ENCODE measurements at regions not wholly inside any gene's neighbourhood (a gene's known extent, or its start where the extent isn't known, plus 50 kb on each side); places are given as distances from the start of the nearest gene placed in this dataset.

DNA sequence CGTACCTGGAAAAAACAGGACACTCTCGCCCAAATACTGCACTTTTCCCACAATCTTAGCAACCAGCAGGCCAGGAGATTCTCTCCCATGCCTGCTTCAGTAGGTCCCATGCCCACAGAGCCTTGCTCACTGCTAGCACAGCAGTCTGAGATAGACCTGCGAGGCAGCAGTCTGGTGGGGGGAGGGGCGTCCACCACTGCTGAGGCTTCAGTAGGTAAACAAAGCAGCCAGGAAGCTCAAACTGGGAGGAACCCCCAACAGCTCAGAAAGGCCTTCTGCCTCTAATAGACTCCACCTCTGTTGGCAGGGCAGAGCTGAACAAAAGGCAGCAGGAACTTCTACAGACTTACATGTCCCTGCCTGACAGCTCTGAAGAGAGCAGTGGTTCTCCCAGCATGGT, 1202.8 kb upstream of the ACVR2A start:
- H3K4me3 ChIP-seq (ENCODE audit: low read depth, low read length): no peak overlapping the region
- no peak overlapping the region for H3K27ac ChIP-seq
- no peaks in the 10 kb centered on the region for H3K9me3 ChIP-seq (ENCODE audit: severe bottlenecking)
- TF ChIP-seq, protein P1, sequence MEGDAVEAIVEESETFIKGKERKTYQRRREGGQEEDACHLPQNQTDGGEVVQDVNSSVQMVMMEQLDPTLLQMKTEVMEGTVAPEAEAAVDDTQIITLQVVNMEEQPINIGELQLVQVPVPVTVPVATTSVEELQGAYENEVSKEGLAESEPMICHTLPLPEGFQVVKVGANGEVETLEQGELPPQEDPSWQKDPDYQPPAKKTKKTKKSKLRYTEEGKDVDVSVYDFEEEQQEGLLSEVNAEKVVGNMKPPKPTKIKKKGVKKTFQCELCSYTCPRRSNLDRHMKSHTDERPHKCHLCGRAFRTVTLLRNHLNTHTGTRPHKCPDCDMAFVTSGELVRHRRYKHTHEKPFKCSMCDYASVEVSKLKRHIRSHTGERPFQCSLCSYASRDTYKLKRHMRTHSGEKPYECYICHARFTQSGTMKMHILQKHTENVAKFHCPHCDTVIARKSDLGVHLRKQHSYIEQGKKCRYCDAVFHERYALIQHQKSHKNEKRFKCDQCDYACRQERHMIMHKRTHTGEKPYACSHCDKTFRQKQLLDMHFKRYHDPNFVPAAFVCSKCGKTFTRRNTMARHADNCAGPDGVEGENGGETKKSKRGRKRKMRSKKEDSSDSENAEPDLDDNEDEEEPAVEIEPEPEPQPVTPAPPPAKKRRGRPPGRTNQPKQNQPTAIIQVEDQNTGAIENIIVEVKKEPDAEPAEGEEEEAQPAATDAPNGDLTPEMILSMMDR (IDR thresholded peaks at IDR 0.05; ENCODE audit: low read depth, low read length): no peak
- DNase-seq: no peak
- H3K36me3 ChIP-seq: no peaks in the 10 kb centered on the region
- H3K27me3 ChIP-seq (ENCODE audit: insufficient read depth, low read depth, severe bottlenecking): no peaks in the 10 kb centered on the region

DNA sequence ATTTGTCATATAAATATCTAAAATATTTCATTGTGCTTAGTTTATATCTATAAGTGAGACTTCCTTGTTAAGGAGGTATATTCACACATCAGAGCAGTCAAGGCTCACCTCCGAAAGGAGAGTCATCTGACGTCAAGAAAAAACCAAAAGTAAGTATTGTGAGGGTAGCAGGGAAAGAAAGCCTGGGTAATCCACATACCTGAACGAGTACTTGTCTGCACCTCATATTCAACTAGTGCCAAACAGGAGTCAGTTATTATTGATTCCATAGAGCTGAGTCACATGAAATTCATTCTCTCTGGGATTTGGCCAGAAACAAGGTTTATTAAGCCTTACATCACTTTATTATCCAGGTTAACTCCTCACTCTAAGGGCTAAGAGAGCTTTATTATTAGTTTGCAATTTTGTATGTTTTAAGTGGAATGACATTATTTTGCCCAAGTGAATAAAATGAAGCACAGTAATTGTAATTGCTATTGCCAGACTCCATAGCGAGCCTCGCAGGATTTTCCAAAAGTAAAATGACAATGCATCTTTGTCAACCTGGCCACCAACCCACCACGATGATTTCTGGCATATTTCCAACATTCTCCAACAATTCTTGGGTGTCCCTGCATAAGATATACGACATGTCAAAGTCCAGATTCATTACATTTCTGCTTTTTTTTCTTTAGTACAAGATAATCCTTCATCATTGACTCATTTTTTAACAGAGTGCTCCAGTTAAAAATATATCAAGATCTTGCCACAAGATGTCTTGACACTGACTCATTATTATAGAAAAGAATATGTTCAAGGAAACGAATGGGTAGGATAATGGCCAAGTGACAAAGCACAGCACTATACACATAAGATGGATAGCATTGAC, 1210.4 kb upstream of the ACVR2A start:
- Histone ChIP-seq H3K27ac (no peak overlapping the region), H3K36me3 (no peaks in the 10 kb centered on the region), H3K27me3 (ENCODE audit: insufficient read depth, low read depth, severe bottlenecking) (no peaks in the 10 kb centered on the region), H3K4me3 (ENCODE audit: low read depth, low read length) (no peak overlapping the region), H3K9me3 (ENCODE audit: severe bottlenecking) (no peaks in the 10 kb centered on the region)
- TF ChIP-seq, protein P1 (IDR thresholded peaks at IDR 0.05; ENCODE audit: low read depth, low read length): no peak
- DNase-seq: no peak

DNA sequence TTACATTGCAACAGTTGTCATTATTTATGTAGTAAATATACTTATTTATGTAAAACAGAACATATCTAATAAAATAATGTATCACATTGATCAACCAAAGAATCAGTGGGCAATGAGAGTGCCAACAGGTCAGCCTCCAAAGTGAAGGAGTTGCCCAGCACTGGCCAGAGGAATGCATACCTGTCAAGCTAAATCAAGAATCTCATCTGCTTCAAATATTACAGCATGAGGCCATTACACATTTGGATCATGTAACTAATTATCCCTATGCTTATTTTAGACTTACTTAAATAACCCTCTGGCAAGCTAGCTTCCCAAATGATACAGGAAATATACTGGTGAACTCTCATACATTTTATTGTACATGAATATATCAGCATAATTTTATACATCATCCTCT, 1211.7 kb upstream of the ACVR2A start:
- Histone ChIP-seq H3K36me3 (no peaks in the 10 kb centered on the region), H3K27ac (no peak overlapping the region), H3K9me3 (ENCODE audit: severe bottlenecking) (no peaks in the 10 kb centered on the region), H3K4me3 (ENCODE audit: low read depth, low read length) (no peak overlapping the region), H3K27me3 (ENCODE audit: insufficient read depth, low read depth, severe bottlenecking) (no peaks in the 10 kb centered on the region)
- no peak for DNase-seq
- TF ChIP-seq, protein P1 (IDR thresholded peaks at IDR 0.05; ENCODE audit: low read depth, low read length): no peak

DNA sequence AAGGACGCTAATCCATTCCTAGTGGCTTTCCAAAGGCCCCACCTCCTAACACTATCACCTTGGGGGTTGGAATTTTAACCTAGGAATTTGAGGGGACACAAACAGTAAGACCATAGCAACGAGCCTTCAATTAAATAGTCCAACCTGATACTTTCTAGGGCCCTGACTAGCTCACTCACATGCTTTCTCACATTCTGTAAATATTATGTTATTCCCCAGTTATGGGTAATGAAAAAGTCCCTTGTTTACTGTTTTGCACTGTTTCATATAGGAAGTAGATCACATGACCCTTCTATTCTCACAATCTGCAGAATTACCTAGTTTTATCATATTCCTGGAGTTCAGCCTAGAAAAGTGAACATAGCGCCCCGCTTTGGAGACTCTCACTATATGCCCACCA, 1212.1 kb upstream of the ACVR2A start:
- TF ChIP-seq, protein P1 (IDR thresholded peaks at IDR 0.05; ENCODE audit: low read depth, low read length): no peak
- Histone ChIP-seq H3K4me3 (ENCODE audit: low read depth, low read length) (no peak overlapping the region), H3K27ac (no peak overlapping the region), H3K27me3 (ENCODE audit: insufficient read depth, low read depth, severe bottlenecking) (no peaks in the 10 kb centered on the region), H3K9me3 (ENCODE audit: severe bottlenecking) (no peaks in the 10 kb centered on the region), H3K36me3 (no peaks in the 10 kb centered on the region)
- no peak for DNase-seq

DNA sequence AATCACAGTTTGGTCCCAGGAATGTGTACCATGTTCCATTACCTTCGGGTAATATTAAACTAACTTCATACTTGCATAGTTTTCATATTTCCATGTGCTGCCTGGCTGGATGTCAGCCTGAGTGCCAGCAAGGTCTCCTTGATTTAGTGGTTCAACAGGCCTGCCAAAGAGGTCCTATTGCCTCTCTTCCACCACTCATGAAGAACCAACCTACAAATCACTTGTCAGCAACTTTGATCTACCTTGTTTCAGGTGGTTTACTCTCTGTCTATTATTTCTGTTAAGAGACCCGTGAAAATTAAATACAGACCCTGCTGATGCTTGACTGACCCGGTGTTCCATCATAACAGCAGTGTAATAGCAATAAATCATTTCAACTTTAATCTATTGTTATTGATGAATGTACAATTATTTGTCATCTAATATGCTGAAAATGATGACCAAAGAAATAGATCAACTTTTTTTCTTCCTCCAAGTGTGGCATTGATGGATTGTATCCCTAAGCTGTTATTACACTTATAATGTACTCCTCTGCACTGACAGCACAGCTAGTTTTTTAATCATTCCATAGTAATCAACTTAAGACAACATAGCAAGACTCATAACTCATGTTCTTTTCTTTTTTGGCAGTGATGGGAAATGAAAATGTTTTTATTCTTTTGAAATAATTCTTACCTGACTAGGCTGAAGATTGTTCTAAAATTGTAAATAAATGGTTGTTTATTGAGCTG, 1220.2 kb upstream of the ACVR2A start:
- no peak for DNase-seq
- TF ChIP-seq, protein P1 (IDR thresholded peaks at IDR 0.05; ENCODE audit: low read depth, low read length): no peak
- Histone ChIP-seq H3K27ac (no peak overlapping the region), H3K4me3 (ENCODE audit: low read depth, low read length) (no peak overlapping the region), H3K27me3 (ENCODE audit: insufficient read depth, low read depth, severe bottlenecking) (no peaks in the 10 kb centered on the region), H3K9me3 (ENCODE audit: severe bottlenecking) (no peaks in the 10 kb centered on the region), H3K36me3 (no peaks in the 10 kb centered on the region)

Data from WERI-Rb-1 (cell line).